ENCODE measurements at regions not wholly inside any gene's neighbourhood (a gene's known extent, or its start where the extent isn't known, plus 50 kb on each side); places are given as distances from the start of the nearest gene placed in this dataset.

DNA sequence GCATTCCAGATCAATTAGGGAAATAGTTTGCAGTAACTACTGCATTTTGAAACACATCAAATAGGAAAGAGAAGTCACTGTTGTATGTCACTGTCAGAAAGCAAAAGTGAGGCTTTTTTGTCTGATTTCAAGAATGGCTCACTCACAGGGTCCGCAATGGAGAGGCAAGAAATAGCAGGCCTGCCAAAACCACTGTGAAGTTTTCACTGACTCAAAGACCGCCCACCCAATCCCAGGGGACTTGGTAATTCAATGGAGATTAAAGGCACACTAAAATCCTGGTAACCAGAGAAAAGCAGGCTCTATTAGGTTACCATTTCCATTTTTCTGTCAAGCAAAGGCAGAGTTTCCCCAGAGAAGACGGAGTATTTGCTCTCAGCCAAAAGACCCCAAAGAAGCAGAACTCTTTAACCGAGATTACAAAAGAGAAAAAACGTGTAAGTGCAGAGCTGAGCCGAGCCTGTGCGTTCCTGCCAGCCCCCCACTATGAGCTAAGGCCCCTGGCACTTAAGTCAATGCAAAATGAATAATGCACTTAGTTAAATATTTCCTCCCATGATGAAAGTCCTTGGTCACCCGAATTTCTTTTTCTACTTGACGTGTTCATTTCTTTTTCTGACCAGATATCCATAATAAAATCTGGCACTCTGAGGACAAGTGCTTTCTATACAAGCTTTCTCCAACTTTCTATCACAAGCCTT, 57.0 kb downstream of the FOXL1 start:
- Histone ChIP-seq H3K27me3 (ENCODE audit: insufficient read depth, low read length, poor library complexity) (peaks cover 12% of the 10 kb centered on the region), H3K4me2 (ENCODE audit: insufficient read depth, low read length) (no peak overlapping the region), H3K36me3 (ENCODE audit: insufficient read depth, low read length) (no peaks in the 10 kb centered on the region), H3K27ac (ENCODE audit: low read length) (no peak overlapping the region), H3K4me1 (ENCODE audit: insufficient read depth, low read length) (no peaks in the 10 kb centered on the region), H4K20me1 (ENCODE audit: insufficient read depth, low read length) (peaks cover 2% of the 10 kb centered on the region; the same call in 1 of the 2 replicates), H3K9me3 (ENCODE audit: insufficient read depth, low read length, severe bottlenecking) (no peaks in the 10 kb centered on the region), H3K79me2 (ENCODE audit: insufficient read depth, low read length) (no peaks in the 10 kb centered on the region), H2AFZ (ENCODE audit: low read depth, low read length) (no peak overlapping the region), H3K4me3 (ENCODE audit: low read depth in 1 of 2, low read length in 2 of 2) (no peak overlapping the region), H3K9ac (ENCODE audit: low read depth, low read length) (no peak overlapping the region)
- no peak for TF ChIP-seq EZH2 (IDR thresholded peaks at IDR 0.05; ENCODE audit: borderline replicate concordance, low read depth, low read length, severe bottlenecking)
- TF ChIP-seq, protein P1, sequence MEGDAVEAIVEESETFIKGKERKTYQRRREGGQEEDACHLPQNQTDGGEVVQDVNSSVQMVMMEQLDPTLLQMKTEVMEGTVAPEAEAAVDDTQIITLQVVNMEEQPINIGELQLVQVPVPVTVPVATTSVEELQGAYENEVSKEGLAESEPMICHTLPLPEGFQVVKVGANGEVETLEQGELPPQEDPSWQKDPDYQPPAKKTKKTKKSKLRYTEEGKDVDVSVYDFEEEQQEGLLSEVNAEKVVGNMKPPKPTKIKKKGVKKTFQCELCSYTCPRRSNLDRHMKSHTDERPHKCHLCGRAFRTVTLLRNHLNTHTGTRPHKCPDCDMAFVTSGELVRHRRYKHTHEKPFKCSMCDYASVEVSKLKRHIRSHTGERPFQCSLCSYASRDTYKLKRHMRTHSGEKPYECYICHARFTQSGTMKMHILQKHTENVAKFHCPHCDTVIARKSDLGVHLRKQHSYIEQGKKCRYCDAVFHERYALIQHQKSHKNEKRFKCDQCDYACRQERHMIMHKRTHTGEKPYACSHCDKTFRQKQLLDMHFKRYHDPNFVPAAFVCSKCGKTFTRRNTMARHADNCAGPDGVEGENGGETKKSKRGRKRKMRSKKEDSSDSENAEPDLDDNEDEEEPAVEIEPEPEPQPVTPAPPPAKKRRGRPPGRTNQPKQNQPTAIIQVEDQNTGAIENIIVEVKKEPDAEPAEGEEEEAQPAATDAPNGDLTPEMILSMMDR (IDR thresholded peaks at IDR 0.05; ENCODE audit: borderline replicate concordance, extremely low read depth, low read length, poor library complexity, severe bottlenecking), result no peak
- ATAC-seq (ENCODE audit: insufficient read depth, low read depth) (no peak), DNase-seq (no peak)

- no peak for DNase-seq
- Histone ChIP-seq H3K36me3 (ENCODE audit: insufficient read depth, low read length) (no peaks in the 10 kb centered on the region), H3K79me2 (ENCODE audit: insufficient read depth, low read length) (no peaks in the 10 kb centered on the region), H3K27ac (ENCODE audit: low read length) (no peak overlapping the region), H3K4me3 (ENCODE audit: low read depth in 1 of 2, low read length in 2 of 2) (no peak overlapping the region), H3K9me3 (ENCODE audit: insufficient read depth, low read length, severe bottlenecking) (no peaks in the 10 kb centered on the region), H4K20me1 (ENCODE audit: insufficient read depth, low read length) (peaks cover 2% of the 10 kb centered on the region; the same call in 1 of the 2 replicates), H3K4me1 (ENCODE audit: insufficient read depth, low read length) (no peaks in the 10 kb centered on the region), H3K27me3 (ENCODE audit: insufficient read depth, low read length, poor library complexity) (peaks cover 12% of the 10 kb centered on the region), H3K4me2 (ENCODE audit: insufficient read depth, low read length) (no peak overlapping the region), H2AFZ (ENCODE audit: low read depth, low read length) (no peak overlapping the region), H3K9ac (ENCODE audit: low read depth, low read length) (no peak overlapping the region)
- TF ChIP-seq EZH2 (IDR thresholded peaks at IDR 0.05; ENCODE audit: borderline replicate concordance, low read depth, low read length, severe bottlenecking), result no peak
- TF ChIP-seq, protein P1 (IDR thresholded peaks at IDR 0.05; ENCODE audit: borderline replicate concordance, extremely low read depth, low read length, poor library complexity, severe bottlenecking), result no peak
- ATAC-seq (ENCODE audit: insufficient read depth, low read depth), result no peak
Measured at GRCh38 chr16:86635926-86636325, 57.6 kb downstream of the FOXL1 start.

DNA sequence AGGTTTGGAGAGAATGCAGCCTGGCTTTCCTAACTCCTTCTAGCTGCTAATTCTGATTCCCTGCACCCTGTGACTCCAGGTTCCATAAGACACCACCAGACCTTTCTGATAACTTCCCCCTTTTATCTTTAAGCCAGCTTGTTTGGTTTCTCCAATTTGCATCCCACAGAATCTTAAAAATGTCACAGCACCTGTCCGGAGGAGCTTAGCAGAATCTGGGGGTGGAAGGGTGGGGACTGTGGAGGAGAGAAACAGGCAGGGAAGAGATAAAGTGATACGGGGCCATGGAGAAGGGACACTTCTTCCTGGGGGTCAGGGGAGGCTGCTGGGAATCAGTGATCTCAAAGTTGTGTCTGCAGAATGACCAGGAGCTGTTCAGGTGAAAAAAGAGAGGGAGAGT, 59.4 kb downstream of the FOXL1 start:
- no peaks in the 10 kb centered on the region for H3K9me3 ChIP-seq (ENCODE audit: insufficient read depth, low read length, severe bottlenecking)
- no peaks in the 10 kb centered on the region for H3K79me2 ChIP-seq (ENCODE audit: insufficient read depth, low read length)
- TF ChIP-seq EZH2 (IDR thresholded peaks at IDR 0.05; ENCODE audit: borderline replicate concordance, low read depth, low read length, severe bottlenecking), result no peak
- TF ChIP-seq, protein P1 (IDR thresholded peaks at IDR 0.05; ENCODE audit: borderline replicate concordance, extremely low read depth, low read length, poor library complexity, severe bottlenecking), result no peak
- H3K9ac ChIP-seq (ENCODE audit: low read depth, low read length), result no peak overlapping the region
- no peak overlapping the region for H3K4me3 ChIP-seq (ENCODE audit: low read depth in 1 of 2, low read length in 2 of 2)
- no peaks in the 10 kb centered on the region for H3K36me3 ChIP-seq (ENCODE audit: insufficient read depth, low read length)
- H3K27me3 ChIP-seq (ENCODE audit: insufficient read depth, low read length, poor library complexity), result peaks cover 12% of the 10 kb centered on the region
- peaks cover 2% of the 10 kb centered on the region; the same call in 1 of the 2 replicates for H4K20me1 ChIP-seq (ENCODE audit: insufficient read depth, low read length)
- H2AFZ ChIP-seq (ENCODE audit: low read depth, low read length), result no peak overlapping the region
- no peak for DNase-seq
- no peaks in the 10 kb centered on the region for H3K4me1 ChIP-seq (ENCODE audit: insufficient read depth, low read length)
- no peak overlapping the region for H3K4me2 ChIP-seq (ENCODE audit: insufficient read depth, low read length)
- no peak overlapping the region for H3K27ac ChIP-seq (ENCODE audit: low read length)
- ATAC-seq (ENCODE audit: insufficient read depth, low read depth), result no peak
